ENCODE measurements at regions not wholly inside any gene's neighbourhood (a gene's known extent, or its start where the extent isn't known, plus 50 kb on each side); places are given as distances from the start of the nearest gene placed in this dataset.

GRCh38 chr10:52442576-52442975, 128.5 kb downstream of the DKK1 start:
- DNase-seq, result no peak

- no peak for DNase-seq
Measured at GRCh38 chr10:52443419-52444388, 129.6 kb downstream of the DKK1 start.

GRCh38 chr10:52446391-52446790, 132.3 kb downstream of the DKK1 start:
- DNase-seq, result no peak

- no peak for DNase-seq
Measured at GRCh38 chr10:52447931-52448353, 133.9 kb downstream of the DKK1 start.

GRCh38 chr10:52450762-52451291, 136.7 kb downstream of the DKK1 start:
- DNase-seq, result no peak

GRCh38 chr10:52451817-52452216, 137.7 kb downstream of the DKK1 start:
- DNase-seq, result no peak

GRCh38 chr10:52452600-52453493, 138.8 kb downstream of the DKK1 start:
- DNase-seq, result no peak

GRCh38 chr10:52453501-52453900, 139.4 kb downstream of the DKK1 start:
- no peak for DNase-seq

- DNase-seq, result no peak
Measured at GRCh38 chr10:52454491-52454890, 140.4 kb downstream of the DKK1 start.

GRCh38 chr10:52455098-52455497, 141.0 kb downstream of the DKK1 start:
- no peak for DNase-seq

- DNase-seq, result no peak
Measured at GRCh38 chr10:52459097-52459496, 145.0 kb downstream of the DKK1 start.

- no peak for DNase-seq
Measured at GRCh38 chr10:52463826-52464225, 149.7 kb downstream of the DKK1 start.

GRCh38 chr10:52464368-52465124, 150.5 kb downstream of the DKK1 start:
- no peak for DNase-seq

- DNase-seq, result no peak
Measured at GRCh38 chr10:52465202-52465601, 151.1 kb downstream of the DKK1 start.

- DNase-seq, result no peak
Measured at GRCh38 chr10:52466464-52466863, 152.4 kb downstream of the DKK1 start.

GRCh38 chr10:52469970-52470705, 156.1 kb downstream of the DKK1 start:
- no peak for DNase-seq

GRCh38 chr10:52472406-52473146, 158.5 kb downstream of the DKK1 start:
- no peak for DNase-seq

GRCh38 chr10:52474265-52474664, 160.2 kb downstream of the DKK1 start:
- DNase-seq, result no peak

GRCh38 chr10:52477305-52477704, 163.2 kb downstream of the DKK1 start:
- no peak for DNase-seq

GRCh38 chr10:52479567-52479966, 165.5 kb downstream of the DKK1 start:
- no peak for DNase-seq

- DNase-seq, result no peak
Measured at GRCh38 chr10:52481986-52482555, 168.0 kb downstream of the DKK1 start.
